HEK293T (cell line): ENCODE measurements at regions not wholly inside any gene's neighbourhood (a gene's known extent, or its start where the extent isn't known, plus 50 kb on each side); places are given as distances from the start of the nearest gene placed in this dataset.

Experiments
- ARNT ChIP-seq: fragments of 450-650 bp; IDR thresholded peaks from 2 replicates; pipeline ENCODE4 v1.6.1; 2017; ENCODE audit warnings: mild to moderate bottlenecking
- BHLHE40 ChIP-seq: fragments of 450-650 bp; IDR thresholded peaks from 2 replicates; pipeline ENCODE4 v1.6.1; 2016; ENCODE audit warnings: mild to moderate bottlenecking, moderate library complexity, borderline replicate concordance
- CTBP1 ChIP-seq: fragments of 450-650 bp; IDR thresholded peaks from 2 replicates; pipeline ENCODE4 v1.6.1; 2016; ENCODE audit warnings: borderline replicate concordance
- ELF4 ChIP-seq: fragments of 450-650 bp; IDR thresholded peaks from 2 replicates; pipeline ENCODE4 v1.6.1; 2017; ENCODE audit warnings: antibody characterized with exemption
- FOXA1 ChIP-seq: fragments of 450-650 bp; IDR thresholded peaks from 2 replicates; pipeline ENCODE4 v1.6.1; 2016; ENCODE audit warnings: mild to moderate bottlenecking
- FOXK2 ChIP-seq: fragments of 450-650 bp; IDR thresholded peaks from 2 replicates; pipeline ENCODE4 v1.6.1; 2016; ENCODE audit warnings: mild to moderate bottlenecking
- LEF1 ChIP-seq: fragments of 450-650 bp; IDR thresholded peaks from 2 replicates; pipeline ENCODE4 v1.6.1; 2017; ENCODE audit warnings: mild to moderate bottlenecking, borderline replicate concordance
- SP1 ChIP-seq: fragments of 450-650 bp; IDR thresholded peaks from 2 replicates; pipeline ENCODE4 v1.6.1; 2017
- SUZ12 ChIP-seq: fragments of 450-650 bp; IDR thresholded peaks from 2 replicates; pipeline ENCODE4 v1.6.1; 2016; ENCODE audit warnings: mild to moderate bottlenecking
- TARDBP ChIP-seq: fragments of 450-650 bp; IDR thresholded peaks from 2 replicates; pipeline ENCODE4 v1.6.1; 2016
- ZNF384 ChIP-seq: fragments of 450-650 bp; IDR thresholded peaks from 2 replicates; pipeline ENCODE4 v1.6.1; 2016
- TF ChIP-seq, protein P1 (sequence below): fragments of 450-650 bp; IDR thresholded peaks from 2 replicates; pipeline ENCODE4 v1.6.1; 2016

DNA sequence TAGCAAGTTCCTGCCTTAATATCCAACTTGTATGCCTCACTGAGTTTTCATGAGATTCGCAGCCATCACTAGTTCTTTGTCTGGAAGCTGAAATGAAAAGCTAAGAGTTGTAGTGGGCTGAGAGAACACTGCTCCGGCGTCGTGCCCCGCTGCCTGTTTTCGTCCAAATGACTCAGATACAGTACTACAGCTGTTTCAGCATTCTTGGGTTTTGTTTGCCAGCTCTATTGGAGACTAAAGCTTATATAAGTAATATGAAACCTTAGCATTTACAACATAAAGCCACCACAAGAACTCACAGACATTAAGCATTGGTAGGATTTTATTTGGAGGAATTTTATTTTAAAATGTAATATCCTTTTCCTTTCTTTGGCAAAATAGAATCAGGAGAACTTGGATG lies 299.7 kb downstream of the DLEU7 start:
- TF ChIP-seq SUZ12, result no peak
- TF ChIP-seq TARDBP, result no peak
- no peak for TF ChIP-seq FOXA1
- TF ChIP-seq CTBP1, result no peak
- no peak for TF ChIP-seq ZNF384
- TF ChIP-seq ARNT, result no peak
- TF ChIP-seq SP1, result no peak
- TF ChIP-seq FOXK2, result no peak
- TF ChIP-seq, protein P1, sequence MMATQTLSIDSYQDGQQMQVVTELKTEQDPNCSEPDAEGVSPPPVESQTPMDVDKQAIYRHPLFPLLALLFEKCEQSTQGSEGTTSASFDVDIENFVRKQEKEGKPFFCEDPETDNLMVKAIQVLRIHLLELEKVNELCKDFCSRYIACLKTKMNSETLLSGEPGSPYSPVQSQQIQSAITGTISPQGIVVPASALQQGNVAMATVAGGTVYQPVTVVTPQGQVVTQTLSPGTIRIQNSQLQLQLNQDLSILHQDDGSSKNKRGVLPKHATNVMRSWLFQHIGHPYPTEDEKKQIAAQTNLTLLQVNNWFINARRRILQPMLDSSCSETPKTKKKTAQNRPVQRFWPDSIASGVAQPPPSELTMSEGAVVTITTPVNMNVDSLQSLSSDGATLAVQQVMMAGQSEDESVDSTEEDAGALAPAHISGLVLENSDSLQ, result no peak
- TF ChIP-seq ELF4, result no peak
- TF ChIP-seq BHLHE40, result no peak
- no peak for TF ChIP-seq LEF1
